Urinary bladder (tissue), 1 donor: ENCODE measurements at regions not wholly inside any gene's neighbourhood (a gene's known extent, or its start where the extent isn't known, plus 50 kb on each side); places are given as distances from the start of the nearest gene placed in this dataset. TPM values are rescaled to one million over a fixed set of nuclear protein-coding genes. Genes with fewer than 3 reads are reported as not detected.

Experiments used
- small RNA-seq: library from RNA; depleted of rRNA; stranded (forward); fragments of <200 nt; gene quantifications from one replicate; pipeline ENCODE3, GENCODE V24; 2014

Small RNA genes in the stretch of these regions (small RNA-seq; reads per million reads assigned to genes)
- gene AL078604.3, result not detected
